ENCODE measurements at regions not wholly inside any gene's neighbourhood (a gene's known extent, or its start where the extent isn't known, plus 50 kb on each side); places are given as distances from the start of the nearest gene placed in this dataset.

- TF ChIP-seq EZH2 (IDR thresholded peaks at IDR 0.05; ENCODE audit: low read length) = no peak
- TF ChIP-seq, protein P1, sequence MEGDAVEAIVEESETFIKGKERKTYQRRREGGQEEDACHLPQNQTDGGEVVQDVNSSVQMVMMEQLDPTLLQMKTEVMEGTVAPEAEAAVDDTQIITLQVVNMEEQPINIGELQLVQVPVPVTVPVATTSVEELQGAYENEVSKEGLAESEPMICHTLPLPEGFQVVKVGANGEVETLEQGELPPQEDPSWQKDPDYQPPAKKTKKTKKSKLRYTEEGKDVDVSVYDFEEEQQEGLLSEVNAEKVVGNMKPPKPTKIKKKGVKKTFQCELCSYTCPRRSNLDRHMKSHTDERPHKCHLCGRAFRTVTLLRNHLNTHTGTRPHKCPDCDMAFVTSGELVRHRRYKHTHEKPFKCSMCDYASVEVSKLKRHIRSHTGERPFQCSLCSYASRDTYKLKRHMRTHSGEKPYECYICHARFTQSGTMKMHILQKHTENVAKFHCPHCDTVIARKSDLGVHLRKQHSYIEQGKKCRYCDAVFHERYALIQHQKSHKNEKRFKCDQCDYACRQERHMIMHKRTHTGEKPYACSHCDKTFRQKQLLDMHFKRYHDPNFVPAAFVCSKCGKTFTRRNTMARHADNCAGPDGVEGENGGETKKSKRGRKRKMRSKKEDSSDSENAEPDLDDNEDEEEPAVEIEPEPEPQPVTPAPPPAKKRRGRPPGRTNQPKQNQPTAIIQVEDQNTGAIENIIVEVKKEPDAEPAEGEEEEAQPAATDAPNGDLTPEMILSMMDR (optimal IDR thresholded peaks at IDR 0.05 in 1 of 3, IDR thresholded peaks at IDR 0.05 in 1 of 3, conservative IDR thresholded peaks at IDR 0.05 in 1 of 3; ENCODE audit: extremely low read depth in 1 of 3, insufficient read depth in 2 of 3, low read length in 3 of 3) = no peak
These were observed 95.7 kb upstream of the CELF2 start for GRCh38 chr10:10921826-10922461.
